ENCODE measurements at regions not wholly inside any gene's neighbourhood (a gene's known extent, or its start where the extent isn't known, plus 50 kb on each side); places are given as distances from the start of the nearest gene placed in this dataset.

DNA sequence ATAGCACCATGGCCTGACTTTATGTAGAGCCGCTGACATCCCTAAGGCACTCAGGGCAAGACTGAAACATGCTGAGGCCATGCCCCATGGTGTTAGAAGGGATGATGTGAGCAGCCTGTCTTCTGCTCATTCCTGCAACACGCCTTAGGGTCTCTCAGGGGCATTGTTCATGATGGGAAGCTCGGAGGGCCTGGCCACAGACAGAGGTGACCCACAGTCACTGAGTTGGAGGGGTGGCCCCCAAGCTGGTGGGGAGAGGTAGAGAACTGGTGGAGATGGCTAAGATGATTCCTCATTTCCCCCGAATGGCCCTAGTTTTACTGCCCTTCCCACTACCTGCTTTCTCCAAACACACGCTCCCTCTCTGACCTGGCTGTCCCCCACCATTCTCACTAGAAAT is 135.2 kb downstream of the BARX1 start:
- no peak for TF ChIP-seq YY1 (IDR thresholded peaks at IDR 0.05; ENCODE audit: low read depth, low read length)
- TF ChIP-seq GABPA (IDR thresholded peaks at IDR 0.05; ENCODE audit: borderline replicate concordance, insufficient read depth, low read length) = no peak
